ENCODE measurements at regions not wholly inside any gene's neighbourhood (a gene's known extent, or its start where the extent isn't known, plus 50 kb on each side); places are given as distances from the start of the nearest gene placed in this dataset.

DNA sequence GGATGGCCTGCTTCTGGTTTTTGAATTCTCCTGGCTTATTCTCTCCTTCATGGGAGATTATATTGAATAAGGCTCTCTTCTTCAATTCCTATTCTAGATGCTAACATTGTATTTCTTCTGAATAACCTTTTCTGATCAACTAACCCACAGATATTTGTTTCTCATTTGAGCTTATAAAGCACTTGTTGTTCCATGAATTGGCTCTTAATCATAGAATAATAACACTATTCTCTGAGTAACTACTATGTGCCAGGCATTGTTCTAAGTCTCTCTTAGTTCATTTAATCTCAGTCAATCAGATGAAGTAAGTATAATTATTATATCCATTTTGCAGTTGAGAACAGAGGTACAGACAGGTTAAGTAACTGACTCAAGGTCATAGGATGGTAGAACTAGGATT lies 136.3 kb upstream of the MLIP start:
- DNase-seq: no peak

DNA sequence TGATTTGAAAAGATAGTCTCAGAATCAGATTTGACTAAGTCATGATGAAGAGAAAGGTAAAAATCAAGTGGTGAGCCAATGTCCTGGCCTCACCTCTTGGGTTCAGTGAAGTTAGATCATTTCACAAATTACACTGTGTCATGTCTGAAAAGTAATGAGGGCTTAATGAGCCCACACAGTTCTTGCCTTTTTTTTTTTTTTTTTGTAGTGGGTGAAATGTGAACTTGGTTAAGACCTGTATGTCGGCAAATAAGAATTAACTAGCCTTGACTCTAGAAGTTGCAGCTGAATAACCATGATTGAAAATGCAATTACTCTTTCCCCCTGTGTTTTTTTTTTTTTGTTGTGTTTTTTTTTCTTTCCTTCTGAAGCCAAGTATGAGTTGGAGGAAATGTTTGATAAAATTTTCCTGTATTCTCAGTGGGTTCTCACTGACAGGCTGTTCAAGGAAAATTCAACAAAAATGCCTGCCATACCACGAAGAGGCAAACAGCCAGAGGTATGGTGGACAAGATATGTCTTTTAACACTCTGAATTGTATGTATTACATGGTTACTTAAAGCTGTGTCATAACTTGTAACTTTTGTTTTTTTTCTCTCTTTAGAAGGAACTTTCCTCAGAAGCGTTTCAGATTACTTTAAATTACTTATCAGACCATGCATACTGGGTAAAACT lies 135.2 kb upstream of the MLIP start:
- no peak for DNase-seq

DNA sequence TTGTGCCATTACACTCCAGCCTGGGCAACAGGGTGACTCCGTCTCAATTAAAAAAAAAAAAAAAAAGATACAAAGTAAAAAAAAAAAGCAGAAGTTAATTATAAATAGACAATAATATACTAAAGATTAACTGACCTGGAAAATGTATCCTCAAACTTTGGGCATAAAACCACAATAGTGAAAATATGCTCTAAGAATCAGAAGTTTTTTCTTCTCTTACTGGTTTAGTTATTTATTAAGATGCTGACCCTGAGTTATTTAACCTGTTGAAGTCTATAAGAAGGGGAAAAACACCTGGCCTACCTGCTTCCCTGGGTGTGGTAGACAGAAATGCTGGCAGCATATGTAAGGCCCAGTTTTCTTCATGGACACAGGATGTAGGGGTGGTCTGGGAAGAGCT lies 133.7 kb upstream of the MLIP start:
- no peak for DNase-seq

DNA sequence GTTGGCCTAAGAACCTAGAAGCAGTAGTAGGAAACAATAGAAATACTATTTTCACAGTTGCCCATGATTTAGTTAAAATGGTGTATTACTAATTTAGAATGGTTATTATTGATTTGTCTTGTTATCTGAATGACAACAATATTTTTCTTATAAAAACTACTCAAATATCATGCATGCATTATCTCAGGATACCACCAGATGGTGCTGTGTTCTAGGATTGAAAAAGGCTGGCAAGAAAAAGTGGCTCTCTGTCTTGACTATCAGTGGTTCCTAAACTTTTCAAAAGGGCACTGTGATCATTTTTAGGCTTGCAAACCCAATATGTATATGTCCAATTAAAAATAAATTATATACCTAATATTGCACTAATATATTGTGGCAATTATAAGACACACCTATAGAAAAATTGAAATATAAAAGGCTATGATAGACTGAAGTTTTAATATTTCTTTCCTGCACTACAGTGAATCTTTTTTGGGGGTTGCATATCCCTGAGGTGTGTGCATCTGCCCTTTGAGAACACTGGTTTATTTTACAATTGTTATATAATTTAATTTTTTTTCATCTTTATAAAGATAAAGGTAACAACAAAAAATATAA lies 131.7 kb upstream of the MLIP start:
- peak; percentile 43 for DNase-seq

DNA sequence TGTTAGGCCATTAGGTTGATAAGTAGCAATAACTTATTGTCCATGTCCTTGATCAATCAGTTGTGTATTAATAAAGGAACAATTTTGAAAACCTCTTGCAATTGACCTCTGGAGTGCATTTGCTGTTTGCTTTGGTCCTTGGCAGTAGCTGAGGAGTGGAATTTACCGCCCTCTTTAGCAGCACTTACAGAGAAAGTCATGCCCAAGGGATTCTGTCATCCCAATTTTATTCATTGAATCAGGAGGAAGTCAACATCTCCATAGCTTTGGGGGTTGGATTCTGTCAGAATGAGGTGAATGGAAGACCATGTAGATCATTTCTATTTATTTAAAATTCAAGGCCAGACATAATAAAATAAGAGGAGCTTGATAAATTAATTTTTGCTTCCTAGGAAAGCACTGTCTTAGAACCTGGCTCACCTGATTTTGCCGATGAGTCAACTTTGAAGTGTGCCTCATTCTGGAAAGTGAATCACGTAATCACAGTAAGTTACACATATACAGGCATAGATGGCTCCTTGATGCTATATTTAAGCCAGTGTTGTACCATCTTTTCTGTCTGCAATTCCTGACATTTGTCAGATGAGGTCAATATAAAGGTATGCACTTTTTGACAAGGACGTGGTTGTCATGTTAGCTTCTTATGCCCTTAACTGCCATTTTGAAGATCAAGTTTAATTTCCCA lies 128.7 kb upstream of the MLIP start:
- DNase-seq: no peak

DNA sequence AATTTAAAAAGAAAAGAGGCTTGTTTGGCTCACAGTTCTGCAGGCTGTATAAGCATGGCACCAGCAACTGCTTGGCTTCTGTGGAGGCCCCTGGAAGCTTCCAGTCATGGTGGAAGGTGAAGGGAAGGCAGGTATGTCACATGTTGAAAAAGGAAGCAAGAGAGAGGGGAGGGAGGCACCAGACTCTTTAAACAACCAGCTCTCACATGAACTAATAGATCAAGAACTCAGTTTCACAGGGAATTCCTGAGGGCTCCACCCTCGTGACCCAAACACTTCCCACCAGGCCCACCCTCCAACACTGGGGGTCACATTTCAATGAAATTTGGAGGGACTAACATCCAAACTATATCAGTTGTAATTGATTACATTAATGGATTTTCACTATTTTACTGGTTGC lies 127.9 kb upstream of the MLIP start:
- DNase-seq: no peak

DNA sequence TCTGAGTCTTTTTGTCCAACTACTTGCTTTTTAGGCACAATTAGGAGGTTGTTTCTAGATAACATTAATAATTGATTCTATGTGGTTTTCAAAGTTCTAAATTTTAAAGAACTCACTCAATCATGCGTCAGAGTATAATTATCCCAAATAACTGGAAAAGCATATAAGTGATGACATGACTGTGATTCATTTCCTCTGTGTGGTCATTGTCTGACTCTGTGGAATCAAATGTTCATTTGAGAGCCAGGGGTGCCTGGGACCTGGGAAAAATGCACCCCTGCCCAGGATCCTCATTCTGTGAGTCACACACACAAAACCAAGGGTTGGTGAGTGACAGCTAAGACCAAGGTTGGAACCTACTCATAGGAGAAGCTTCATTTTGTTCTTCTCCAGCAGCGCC lies 127.1 kb upstream of the MLIP start:
- DNase-seq: no peak

DNA sequence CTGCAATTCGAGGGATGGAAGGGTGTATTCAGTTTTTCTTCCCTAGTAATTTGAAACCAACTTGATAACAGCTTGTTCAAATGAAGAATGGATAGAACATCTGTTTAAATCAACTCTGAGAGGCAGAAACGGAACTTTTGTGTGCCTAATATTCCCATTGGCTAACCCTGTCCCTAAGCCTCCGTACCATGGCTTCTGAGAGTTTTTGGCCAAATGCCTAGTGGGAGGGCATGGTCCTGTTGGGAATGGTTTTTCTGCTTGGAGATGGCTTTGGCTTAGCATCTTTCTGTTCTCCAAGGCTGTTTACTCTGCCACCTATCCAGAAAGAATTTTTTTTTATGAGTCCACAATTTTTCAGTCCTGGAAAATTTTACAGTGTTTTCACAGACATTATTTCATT lies 126.7 kb upstream of the MLIP start:
- DNase-seq: no peak

DNA sequence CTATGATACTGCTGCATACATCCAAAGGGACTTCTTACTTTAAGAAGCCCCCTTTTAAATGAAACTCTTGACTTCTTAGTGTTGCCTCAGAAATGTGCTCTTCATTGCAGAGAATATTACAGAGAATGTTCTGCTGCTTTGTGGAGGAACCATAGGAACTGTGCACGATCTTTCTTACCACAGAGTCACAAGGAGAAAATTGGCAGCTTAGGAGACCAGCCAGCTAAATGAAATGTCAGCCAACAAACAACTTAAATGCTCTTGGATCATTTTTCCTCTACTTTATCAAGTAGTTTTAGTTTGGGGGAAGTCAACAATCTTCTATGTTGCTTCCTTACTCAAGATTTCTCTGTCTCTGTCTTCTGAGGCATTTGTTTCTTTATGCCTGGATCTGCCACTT lies 125.9 kb upstream of the MLIP start:
- no peak for DNase-seq

DNA sequence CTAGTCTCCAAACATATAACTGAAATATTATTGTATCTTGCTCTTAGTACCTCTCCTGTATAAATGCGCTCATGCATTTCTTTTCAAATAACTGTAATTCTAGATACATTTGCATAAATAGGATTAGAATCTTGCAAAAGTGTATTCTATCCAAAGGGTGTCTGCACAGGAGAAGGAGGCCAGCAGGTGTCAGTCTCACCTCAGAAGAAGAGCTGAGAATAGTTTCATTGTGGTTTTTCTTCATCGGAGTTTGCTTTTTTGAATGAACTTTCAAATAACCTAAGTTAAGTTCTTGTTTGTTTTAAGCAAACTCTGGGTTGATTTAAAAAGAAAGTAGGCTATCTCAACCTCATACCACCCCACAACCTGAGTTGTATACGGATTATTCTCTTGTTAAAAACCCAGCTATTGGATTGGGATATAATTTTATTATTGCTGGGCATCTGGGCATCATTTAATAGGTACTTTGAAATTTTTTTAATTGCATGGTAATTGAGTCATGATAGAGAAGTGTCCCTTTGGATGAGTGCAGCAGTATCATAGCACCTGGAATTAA lies 125.0 kb upstream of the MLIP start:
- no peak for DNase-seq

DNA sequence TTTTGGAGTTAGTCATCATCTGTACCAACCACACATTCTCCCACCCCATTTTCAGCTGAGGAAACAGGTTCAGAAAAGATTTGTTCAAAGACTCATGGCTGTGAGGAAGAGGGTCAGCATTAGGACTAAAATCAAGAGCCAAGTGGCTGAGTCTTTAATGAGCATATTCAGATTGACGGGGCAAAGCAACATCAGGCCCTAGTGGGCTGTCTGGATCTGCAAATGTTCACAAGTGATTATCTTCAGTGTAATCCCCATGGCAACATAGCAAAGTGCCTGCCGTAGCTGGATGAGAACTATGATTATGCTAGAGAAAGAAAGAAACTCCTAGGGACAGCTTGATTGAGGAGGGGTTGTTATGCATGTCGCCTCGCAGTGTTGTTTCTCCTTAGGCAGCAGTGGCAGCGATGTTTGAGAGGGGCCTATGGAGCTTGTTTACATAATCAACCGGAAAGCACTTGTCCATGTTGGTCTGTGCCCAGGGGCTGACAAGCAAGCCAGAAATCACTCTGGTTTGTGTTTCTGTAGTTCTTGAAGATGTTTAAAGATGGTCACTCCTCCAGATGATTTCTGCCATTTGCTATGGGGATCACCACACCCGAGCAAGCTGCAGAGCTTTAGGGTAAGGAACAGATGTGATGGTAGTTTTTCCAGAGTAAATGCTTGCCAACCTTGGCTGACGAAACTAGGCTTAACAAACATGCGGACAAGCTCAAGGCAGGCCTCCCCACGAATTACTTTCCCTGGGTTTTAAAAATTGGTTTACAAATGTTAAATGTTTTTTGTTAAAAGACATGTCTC lies 124.3 kb upstream of the MLIP start:
- DNase-seq: no peak

DNA sequence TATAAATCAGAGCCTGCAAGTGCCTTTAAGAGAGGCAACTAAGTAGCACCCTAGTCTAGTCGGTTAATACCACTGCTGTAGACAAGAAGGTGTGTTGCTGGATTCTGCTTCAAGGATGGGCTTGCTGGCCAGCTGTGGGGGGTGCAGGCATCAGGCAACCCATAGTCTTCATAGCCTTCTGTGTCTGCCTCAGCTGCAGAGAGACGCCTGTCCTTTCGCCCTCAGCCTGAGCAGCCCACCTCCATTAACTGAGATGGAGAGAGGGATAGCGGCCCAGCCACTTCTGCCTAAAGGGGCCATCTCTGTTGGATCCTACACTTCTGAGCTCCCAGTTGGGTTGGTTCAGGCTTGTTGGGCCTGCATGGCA lies 123.7 kb upstream of the MLIP start:
- DNase-seq: no peak

DNA sequence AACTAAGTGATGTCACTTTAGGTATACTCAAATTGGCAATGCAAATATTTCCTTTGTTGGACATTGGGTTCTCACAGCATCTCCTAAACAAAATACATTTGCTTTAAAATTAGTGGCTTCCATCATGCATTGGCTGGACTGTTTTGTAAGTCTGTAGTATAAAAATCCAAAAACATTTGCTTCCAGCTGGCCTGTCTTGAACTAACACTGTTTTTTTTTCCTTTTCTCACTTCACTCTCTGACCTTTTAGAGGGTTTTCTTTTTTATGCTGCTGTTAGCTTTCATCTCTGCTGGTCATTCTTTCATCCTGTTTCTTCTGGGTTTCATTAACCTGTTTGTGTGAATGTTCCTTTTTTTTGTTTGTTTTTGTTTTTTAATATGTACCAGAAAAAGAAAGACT lies 121.7 kb upstream of the MLIP start:
- DNase-seq: no peak

DNA sequence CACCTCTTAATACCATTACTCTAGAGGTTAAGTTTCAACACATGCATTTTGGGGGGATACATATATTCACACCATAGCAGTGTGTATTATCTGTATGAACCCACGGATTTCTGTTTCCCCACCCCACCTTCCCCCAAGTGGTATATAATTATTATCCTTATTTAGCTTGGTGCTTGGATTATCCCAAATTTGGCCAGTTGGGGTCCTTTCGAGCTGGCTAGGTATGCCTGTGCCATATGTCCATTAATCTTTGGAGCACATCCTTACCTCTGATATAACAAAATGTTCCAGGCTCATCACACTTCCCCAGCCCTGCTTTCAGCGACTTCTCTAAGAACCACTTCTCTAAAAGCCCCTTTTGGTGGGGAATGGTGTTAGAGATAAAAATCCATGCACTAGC lies 118.7 kb upstream of the MLIP start:
- no peak for DNase-seq

DNA sequence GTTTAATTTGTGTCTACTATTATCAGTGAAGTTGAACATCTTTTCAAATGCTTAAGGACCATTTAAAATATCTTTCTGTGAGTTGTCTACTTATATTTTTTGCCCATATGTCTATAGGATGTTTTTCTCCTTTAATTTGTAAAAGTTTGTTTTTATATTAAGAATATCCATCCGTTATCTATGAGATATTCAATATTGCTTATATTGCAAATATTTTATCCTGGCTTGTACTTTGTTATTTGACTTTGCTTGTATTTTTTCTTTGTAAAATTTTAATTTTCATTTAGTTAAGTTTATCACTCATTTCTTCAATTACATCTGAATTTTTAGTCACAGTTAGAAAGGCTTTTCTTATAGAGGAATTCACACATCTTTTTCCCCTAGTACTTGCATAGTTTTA lies 117.0 kb upstream of the MLIP start:
- DNase-seq: no peak

DNA sequence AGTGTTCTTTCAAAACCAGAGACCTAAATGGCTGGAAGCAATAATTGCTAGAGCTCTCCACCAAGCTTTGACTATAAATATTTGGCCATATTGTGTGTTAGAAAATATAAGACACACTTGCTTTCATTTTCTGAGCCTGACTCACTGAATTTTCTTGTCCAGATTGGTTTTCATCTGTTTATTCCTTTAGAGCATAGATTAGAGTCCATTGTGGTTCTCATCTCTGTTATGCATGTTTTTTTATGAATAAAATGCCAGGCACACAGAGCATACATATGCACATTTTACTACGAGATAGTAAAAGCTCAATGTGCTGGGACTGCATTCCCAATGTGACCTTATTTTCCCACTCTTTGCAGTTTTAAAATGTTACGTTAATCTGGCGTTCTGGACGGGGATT lies 115.3 kb upstream of the MLIP start:
- no peak for DNase-seq

DNA sequence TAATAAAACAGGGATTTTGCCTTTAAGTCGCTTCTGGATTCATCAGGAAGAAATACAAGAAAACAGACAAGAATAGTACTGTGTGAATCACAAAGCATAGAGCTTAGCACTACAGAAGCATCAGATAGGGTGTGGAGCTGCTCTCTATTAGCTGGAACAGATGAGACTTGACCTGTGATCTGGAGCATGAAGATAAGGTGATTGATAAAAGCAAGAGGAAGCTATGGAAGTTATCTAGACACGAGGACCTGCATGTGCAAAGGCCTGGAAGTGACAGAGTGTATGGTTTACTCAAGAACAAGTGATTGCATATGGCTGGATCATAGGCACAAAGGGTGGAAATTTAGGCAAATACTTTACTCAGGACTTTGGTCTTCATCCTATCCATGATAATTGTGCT lies 112.9 kb upstream of the MLIP start:
- DNase-seq: no peak

DNA sequence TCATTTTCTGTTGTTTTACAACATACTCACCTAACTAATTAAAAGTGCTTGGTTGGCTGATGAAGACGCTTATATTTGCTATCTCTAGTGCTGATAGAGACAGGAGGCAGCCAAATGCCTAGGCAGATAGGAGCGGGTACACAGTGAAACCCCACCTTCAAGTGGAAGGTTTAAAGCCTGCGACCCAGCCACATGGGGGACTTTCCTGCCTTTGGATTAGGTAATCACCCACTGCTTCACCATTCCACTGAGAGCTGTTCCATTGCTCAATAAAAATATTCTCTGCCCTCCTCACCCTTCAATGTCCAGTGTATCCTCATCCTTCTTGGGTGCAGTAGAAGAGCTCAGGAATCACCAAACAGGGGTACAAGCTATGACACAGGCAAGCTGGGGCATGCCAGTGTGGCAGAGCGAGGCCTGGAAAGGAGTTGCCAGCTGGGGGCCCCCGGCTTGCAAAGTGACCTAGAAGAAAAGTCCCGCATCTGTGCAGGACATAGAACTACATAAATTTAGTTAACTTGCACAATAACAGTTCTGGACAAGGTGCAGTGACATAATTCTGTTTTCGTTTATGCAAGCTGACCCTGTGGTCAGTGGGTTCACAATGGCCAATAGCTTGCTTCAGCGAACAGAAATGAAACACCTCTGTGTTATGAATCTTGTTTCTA lies 112.0 kb upstream of the MLIP start:
- DNase-seq: no peak

DNA sequence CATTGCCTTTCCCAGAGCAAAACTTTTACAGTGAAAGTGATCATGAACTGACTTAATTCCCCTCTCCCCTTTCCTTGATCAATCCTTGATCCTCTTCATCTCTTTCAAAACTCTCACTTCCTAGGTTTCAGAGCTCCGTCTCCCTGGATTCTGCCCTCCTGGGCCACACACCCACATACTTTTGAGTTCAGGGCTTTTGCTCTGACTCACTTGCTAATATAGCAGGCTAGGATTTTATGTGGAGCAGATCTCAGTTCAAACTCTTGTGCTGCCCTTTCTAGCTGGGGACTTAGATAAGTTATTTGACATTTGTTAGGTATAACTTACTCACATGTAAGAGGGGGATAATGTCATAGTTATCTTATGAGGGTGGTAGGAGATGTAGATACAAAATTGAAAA lies 109.1 kb upstream of the MLIP start:
- DNase-seq: no peak

DNA sequence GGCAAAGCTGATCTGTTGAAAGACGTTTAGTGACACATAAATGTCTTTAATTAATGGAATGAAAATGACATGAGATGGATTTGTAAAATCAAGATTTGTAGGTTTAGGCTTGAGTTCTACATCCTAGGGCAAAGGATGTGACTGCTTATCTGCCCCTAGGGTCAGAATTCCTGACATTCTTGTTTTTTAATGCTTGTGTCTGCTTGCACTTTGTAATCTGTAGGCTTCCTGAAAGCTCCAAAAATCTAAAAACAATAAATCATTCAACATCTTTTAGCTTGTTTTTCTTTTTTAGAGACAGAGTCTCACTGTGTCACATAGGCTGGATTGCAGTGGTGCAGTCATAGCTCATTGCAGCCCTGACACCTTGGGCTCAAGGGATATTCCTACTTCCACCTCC lies 107.9 kb upstream of the MLIP start:
- DNase-seq: no peak

DNA sequence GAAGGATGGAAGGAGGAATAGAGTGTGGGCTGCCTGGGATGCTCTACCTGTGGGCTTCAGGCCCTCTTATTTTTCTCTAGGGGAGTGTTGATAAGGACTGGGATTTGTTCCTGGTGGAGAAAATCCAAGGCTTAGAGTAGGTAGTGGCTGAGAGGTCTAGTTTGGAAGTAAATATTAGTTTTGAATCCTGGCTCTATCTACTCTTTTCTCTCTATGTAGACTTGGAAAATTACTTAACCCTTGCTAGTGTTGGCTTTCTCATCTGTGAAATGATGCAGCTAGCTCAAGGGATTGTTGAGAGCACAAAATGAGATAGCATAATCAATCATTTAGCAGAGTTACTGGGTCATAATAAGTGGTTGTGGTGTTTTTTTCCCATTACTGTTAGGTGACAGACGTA lies 102.7 kb upstream of the MLIP start:
- DNase-seq: no peak

DNA sequence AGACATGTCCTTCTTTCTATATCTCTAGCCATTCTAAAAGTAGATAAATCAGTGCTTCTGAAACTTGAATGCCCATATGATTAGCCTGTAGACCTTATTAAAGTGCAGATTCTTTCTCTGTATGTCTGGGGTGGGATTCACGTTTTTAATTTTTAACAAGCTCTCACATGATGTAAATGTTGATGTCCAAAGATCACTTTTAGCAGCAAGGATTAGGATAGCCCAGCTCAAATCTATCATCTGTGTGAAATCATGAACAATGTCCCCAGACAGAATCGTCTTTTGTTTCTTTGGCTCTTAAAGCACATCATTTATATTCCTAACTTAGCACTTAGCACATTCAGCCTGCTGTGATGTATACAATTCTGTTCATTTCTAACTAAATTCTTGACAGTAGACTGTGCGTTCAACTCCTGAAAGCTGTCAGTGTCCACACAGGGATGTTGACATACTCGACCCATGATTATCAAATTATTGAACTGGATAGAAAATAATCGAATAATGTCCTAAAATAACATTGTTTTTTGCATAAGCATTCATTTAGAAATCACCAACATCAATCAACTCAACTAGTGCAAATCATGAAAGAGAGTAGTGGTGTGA lies 102.1 kb upstream of the MLIP start:
- no peak for DNase-seq
